NT2/D1 (cell line): ENCODE measurements at regions not wholly inside any gene's neighbourhood (a gene's known extent, or its start where the extent isn't known, plus 50 kb on each side); places are given as distances from the start of the nearest gene placed in this dataset.
"Not testable (repeated sequence)": the region's sequence is repeated elsewhere in the genome, so short reads cannot be mapped to it uniquely, and the experiment has no call there.

ENCODE experiments used
- DNase-seq: peaks from one replicate; pipeline ENCODE4 v3.0.0-alpha.2; 2011; ENCODE audit warnings: low read depth, low spot score
- H3K27me3 ChIP-seq: 2 replicates; pipeline ENCODE4 v1.6.0; 2011; ENCODE audit warnings: mild to moderate bottlenecking; ENCODE audit not compliant: insufficient read length, insufficient read depth
- H3K36me3 ChIP-seq: 2 replicates; pipeline ENCODE4 v1.6.1; 2011; ENCODE audit warnings: mild to moderate bottlenecking, low read length, mixed read lengths; ENCODE audit not compliant: insufficient read depth, insufficient read length
- H3K4me1 ChIP-seq: 2 replicates; pipeline ENCODE4 v1.5.1; 2011; ENCODE audit not compliant: insufficient read depth, insufficient read length
- H3K4me3 ChIP-seq: 2 replicates; pipeline ENCODE4 v1.5.1; 2011; ENCODE audit warnings: low read depth; ENCODE audit not compliant: insufficient read length
- H3K9ac ChIP-seq: 2 replicates; pipeline ENCODE4 v1.6.0; 2011; ENCODE audit warnings: low read depth; ENCODE audit not compliant: insufficient read length
- H3K9me3 ChIP-seq: 2 replicates; pipeline ENCODE4 v1.5.1; 2011; ENCODE audit warnings: mild to moderate bottlenecking, low read length; ENCODE audit not compliant: insufficient read depth
- SUZ12 ChIP-seq: IDR thresholded peaks from 2 replicates; pipeline ENCODE4 v1.6.1; 2011; ENCODE audit not compliant: insufficient read length, insufficient read depth; ENCODE audit errors: extremely low read depth
- YY1 ChIP-seq: IDR thresholded peaks from 2 replicates; pipeline ENCODE4 v1.6.1; 2011; ENCODE audit not compliant: insufficient read length, insufficient read depth
- ZNF274 ChIP-seq: IDR thresholded peaks from 2 replicates; pipeline ENCODE4 v1.6.1; 2011; ENCODE audit warnings: mild to moderate bottlenecking, low read depth, low read length

DNA sequence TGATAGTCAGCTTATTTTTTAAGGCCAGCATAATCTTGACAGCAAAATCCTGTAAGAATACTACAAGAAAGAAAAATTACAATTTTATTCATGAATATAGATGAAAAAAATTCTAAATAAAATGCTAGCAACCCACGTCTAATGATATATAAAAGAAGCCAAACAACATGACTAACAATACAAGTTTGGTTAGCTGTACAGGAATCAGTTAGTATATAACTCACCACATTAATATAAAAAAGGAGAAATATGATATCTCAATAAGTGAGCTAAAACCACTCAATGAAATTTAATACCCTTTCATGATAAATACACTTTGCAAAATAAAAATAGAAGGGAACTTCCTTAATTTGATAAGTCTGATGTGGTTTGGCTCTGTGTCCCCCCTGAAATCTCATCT is 139.7 kb upstream of the MAN2A1 start:
- no peaks in the 10 kb centered on the region for H3K36me3 ChIP-seq

GRCh38 chr5:109546461-109546860 is 136.7 kb upstream of the PJA2 start:
- Histone ChIP-seq H3K4me3 (no peak overlapping the region), H3K27me3 (no peaks in the 10 kb centered on the region), H3K9me3 (no peaks in the 10 kb centered on the region), H3K4me1 (no peaks in the 10 kb centered on the region), H3K36me3 (no peaks in the 10 kb centered on the region), H3K9ac (no peak overlapping the region)
- TF ChIP-seq SUZ12 (no peak), YY1 (no peak), ZNF274 (no peak)
- DNase-seq = no peak

More for the DNA sequence above, 139.7 kb upstream of the MAN2A1 start:
- H3K27me3 ChIP-seq = no peaks in the 10 kb centered on the region
- no peak overlapping the region for H3K9ac ChIP-seq
- DNase-seq = no peak
- TF ChIP-seq SUZ12 = no peak
- no peak overlapping the region for H3K4me3 ChIP-seq
- H3K4me1 ChIP-seq = no peaks in the 10 kb centered on the region
- no peaks in the 10 kb centered on the region for H3K9me3 ChIP-seq

GRCh38 chr5:109544873-109545272 is 135.1 kb upstream of the PJA2 start:
- H3K36me3 ChIP-seq, H3K4me3 ChIP-seq: not testable (repeated sequence)

GRCh38 chr5:109538692-109539091 is 128.9 kb upstream of the PJA2 start:
- not testable (repeated sequence) for H3K27me3 ChIP-seq, DNase-seq, H3K36me3 ChIP-seq, H3K9ac ChIP-seq, H3K4me3 ChIP-seq, H3K9me3 ChIP-seq, H3K4me1 ChIP-seq

More at GRCh38 chr5:109544873-109545272, 135.1 kb upstream of the PJA2 start:
- not testable (repeated sequence) for H3K4me1 ChIP-seq, H3K27me3 ChIP-seq, H3K9me3 ChIP-seq, H3K9ac ChIP-seq, DNase-seq

- H3K4me3 ChIP-seq, H3K36me3 ChIP-seq: not testable (repeated sequence)
These were observed 125.3 kb upstream of the PJA2 start for GRCh38 chr5:109535090-109535489.

GRCh38 chr5:109533751-109534272 is 124.0 kb upstream of the PJA2 start:
- TF ChIP-seq ZNF274 = no peak
- TF ChIP-seq SUZ12 = no peak
- no peak for TF ChIP-seq YY1
- H3K36me3 ChIP-seq = no peaks in the 10 kb centered on the region
- H3K9ac ChIP-seq = no peak overlapping the region
- no peaks in the 10 kb centered on the region for H3K4me1 ChIP-seq
- no peak for DNase-seq
- no peak overlapping the region for H3K4me3 ChIP-seq
- H3K9me3 ChIP-seq = no peaks in the 10 kb centered on the region
- H3K27me3 ChIP-seq = no peaks in the 10 kb centered on the region

More at GRCh38 chr5:109535090-109535489, 125.3 kb upstream of the PJA2 start:
- H3K9ac ChIP-seq, H3K27me3 ChIP-seq, DNase-seq, H3K4me1 ChIP-seq, H3K9me3 ChIP-seq: not testable (repeated sequence)

- no peaks in the 10 kb centered on the region for H3K4me1 ChIP-seq
- H3K9me3 ChIP-seq = no peaks in the 10 kb centered on the region
- H3K36me3 ChIP-seq = no peaks in the 10 kb centered on the region
- H3K27me3 ChIP-seq = no peaks in the 10 kb centered on the region
- no peak for DNase-seq
- H3K4me3 ChIP-seq = no peak overlapping the region
- H3K9ac ChIP-seq = no peak overlapping the region
- TF ChIP-seq ZNF274 = no peak
- TF ChIP-seq YY1 = no peak
- no peak for TF ChIP-seq SUZ12
These were observed 123.1 kb upstream of the PJA2 start for GRCh38 chr5:109532773-109533364.

DNA sequence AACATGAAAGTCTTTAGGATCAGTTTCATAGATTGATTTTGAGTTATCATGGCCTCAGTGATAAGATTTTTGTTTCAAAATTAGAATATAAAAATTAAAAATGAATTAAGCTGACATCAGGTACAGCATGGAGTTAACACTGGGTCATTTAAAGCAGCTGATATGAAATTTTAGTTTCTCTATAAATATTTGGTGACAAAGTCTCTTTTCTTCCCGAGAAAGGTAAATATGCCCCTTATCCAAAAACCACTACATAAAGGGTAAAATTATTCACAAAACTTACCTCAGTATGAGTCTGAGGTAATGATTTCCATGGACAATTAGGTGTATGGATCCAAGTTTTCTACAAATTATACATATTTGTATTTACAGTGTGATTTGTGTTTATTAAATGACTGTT is 121.5 kb upstream of the PJA2 start:
- H3K4me1 ChIP-seq = no peaks in the 10 kb centered on the region
- no peak for TF ChIP-seq YY1
- TF ChIP-seq SUZ12 = no peak
- no peak for TF ChIP-seq ZNF274
- DNase-seq = no peak
- H3K27me3 ChIP-seq = no peaks in the 10 kb centered on the region
- no peak overlapping the region for H3K9ac ChIP-seq
- H3K4me3 ChIP-seq = no peak overlapping the region
- H3K9me3 ChIP-seq = no peaks in the 10 kb centered on the region
- H3K36me3 ChIP-seq = no peaks in the 10 kb centered on the region
